WI38 (cell line): ENCODE measurements at regions not wholly inside any gene's neighbourhood (a gene's known extent, or its start where the extent isn't known, plus 50 kb on each side); places are given as distances from the start of the nearest gene placed in this dataset.
"Not testable (repeated sequence)": the region's sequence is repeated elsewhere in the genome, so short reads cannot be mapped to it uniquely, and the experiment has no call there.

Source experiments
- H3K4me3 ChIP-seq: 2 replicates; pipeline ENCODE4 v1.5.1; 2011; ENCODE audit warnings: low read depth, mild to moderate bottlenecking, control low read depth, low read length
- CTCF ChIP-seq: IDR thresholded peaks from 2 replicates; pipeline ENCODE4 v1.5.1; 2012; ENCODE audit warnings: low read depth, mild to moderate bottlenecking, control low read depth, low read length

- no peak overlapping the region for H3K4me3 ChIP-seq
- TF ChIP-seq CTCF: no peak
Observed at GRCh38 chr7:152594801-152595200, 81.1 kb downstream of the XRCC2 start.

GRCh38 chr7:152591976-152592375, 84.0 kb downstream of the XRCC2 start:
- no peak for TF ChIP-seq CTCF
- no peak overlapping the region for H3K4me3 ChIP-seq

- TF ChIP-seq CTCF: no peak
- H3K4me3 ChIP-seq: no peak overlapping the region
Observed at GRCh38 chr7:152590481-152590880, 85.5 kb downstream of the XRCC2 start.

GRCh38 chr7:152589821-152590220, 86.1 kb downstream of the XRCC2 start:
- H3K4me3 ChIP-seq: not testable (repeated sequence)

- no peak for TF ChIP-seq CTCF
- H3K4me3 ChIP-seq: no peak overlapping the region
Observed at GRCh38 chr7:152588350-152588749, 87.6 kb downstream of the XRCC2 start.

GRCh38 chr7:152587366-152587765, 88.6 kb downstream of the XRCC2 start:
- no peak overlapping the region for H3K4me3 ChIP-seq
- TF ChIP-seq CTCF: no peak

- H3K4me3 ChIP-seq: no peak overlapping the region
- TF ChIP-seq CTCF: no peak
Observed at GRCh38 chr7:152583006-152583405, 92.9 kb downstream of the XRCC2 start.

GRCh38 chr7:152579070-152579469, 96.9 kb downstream of the XRCC2 start:
- no peak overlapping the region for H3K4me3 ChIP-seq
- no peak for TF ChIP-seq CTCF
